Loucy (cell line): ENCODE measurements at regions not wholly inside any gene's neighbourhood (a gene's known extent, or its start where the extent isn't known, plus 50 kb on each side); places are given as distances from the start of the nearest gene placed in this dataset.
"Not testable (repeated sequence)": the region's sequence is repeated elsewhere in the genome, so short reads cannot be mapped to it uniquely, and the experiment has no call there.

ENCODE experiments used
- H2AFZ ChIP-seq: fragments of 200-600 bp; sonication (generic); 2 replicates; pipeline ENCODE4 v1.6.0; 2016; ENCODE audit warnings: antibody characterized with exemption, mild to moderate bottlenecking, low read length, moderate library complexity
- H3F3A ChIP-seq: fragments of 200-600 bp; 2 replicates; pipeline ENCODE4 v1.6.0; 2016; ENCODE audit warnings: antibody characterized with exemption, low read depth, mild to moderate bottlenecking
- H3K27me3 ChIP-seq: fragments of 200-600 bp; sonication (generic); 2 replicates; pipeline ENCODE4 v1.6.1; 2014; ENCODE audit warnings: low read length, mild to moderate bottlenecking; ENCODE audit not compliant: insufficient read depth, poor library complexity, severe bottlenecking
- H3K36me3 ChIP-seq: fragments of 200-600 bp; sonication (generic); 2 replicates; pipeline ENCODE4 v1.6.1; 2016; ENCODE audit warnings: low read length; ENCODE audit not compliant: insufficient read depth
- H3K4me1 ChIP-seq: fragments of 200-600 bp; sonication (generic); 2 replicates; pipeline ENCODE4 v1.5.1; 2014; ENCODE audit warnings: low read length, mild to moderate bottlenecking; ENCODE audit not compliant: insufficient read depth, poor library complexity, severe bottlenecking
- H3K4me2 ChIP-seq: fragments of 200-600 bp; sonication (generic); 2 replicates; pipeline ENCODE4 v1.6.0; 2014; ENCODE audit warnings: antibody characterized with exemption, low read length, low read depth, mild to moderate bottlenecking; ENCODE audit not compliant: poor library complexity, severe bottlenecking
- H3K4me3 ChIP-seq: fragments of 200-600 bp; sonication (generic); 2 replicates; pipeline ENCODE4 v1.5.1; 2014; ENCODE audit warnings: low read length, mild to moderate bottlenecking, mixed read lengths; ENCODE audit not compliant: poor library complexity, severe bottlenecking
- H3K79me2 ChIP-seq: fragments of 200-600 bp; sonication (generic); 2 replicates; pipeline ENCODE4 v1.6.1; 2014; ENCODE audit warnings: low read length; ENCODE audit not compliant: insufficient read depth
- H3K9ac ChIP-seq: fragments of 200-600 bp; sonication (generic); 2 replicates; pipeline ENCODE4 v1.6.0; 2014; ENCODE audit warnings: mild to moderate bottlenecking, low read depth, low read length, moderate library complexity; ENCODE audit not compliant: poor library complexity, severe bottlenecking
- H3K9me2 ChIP-seq: fragments of 200-600 bp; sonication (generic); replicated peaks from 2 replicates; pipeline ENCODE4 v1.6.1; 2016; ENCODE audit warnings: low read depth, low read length, mixed read lengths
- H3K9me3 ChIP-seq: fragments of 200-600 bp; sonication (generic); 2 replicates; pipeline ENCODE4 v1.6.1; 2014; ENCODE audit warnings: mild to moderate bottlenecking, antibody characterized with exemption, low read length, low read depth; ENCODE audit not compliant: insufficient read depth
- H4K20me1 ChIP-seq: fragments of 200-600 bp; sonication (generic); 2 replicates; pipeline ENCODE4 v1.6.0; 2014; ENCODE audit warnings: antibody characterized with exemption, low read length, mild to moderate bottlenecking; ENCODE audit not compliant: insufficient read depth, poor library complexity, severe bottlenecking
- EZH2phosphoT487 ChIP-seq: fragments of 200-600 bp; IDR thresholded peaks from 2 replicates; pipeline ENCODE4 v1.6.1; 2018; ENCODE audit warnings: antibody characterized with exemption, mild to moderate bottlenecking, moderate library complexity, borderline replicate concordance
- TF ChIP-seq, protein P1 (sequence below): fragments of 200-600 bp; sonication (generic); conservative IDR thresholded peaks from 2 replicates; pipeline ENCODE4 v1.5.1; 2014; ENCODE audit warnings: mild to moderate bottlenecking, antibody characterized with exemption, low read length

DNA sequence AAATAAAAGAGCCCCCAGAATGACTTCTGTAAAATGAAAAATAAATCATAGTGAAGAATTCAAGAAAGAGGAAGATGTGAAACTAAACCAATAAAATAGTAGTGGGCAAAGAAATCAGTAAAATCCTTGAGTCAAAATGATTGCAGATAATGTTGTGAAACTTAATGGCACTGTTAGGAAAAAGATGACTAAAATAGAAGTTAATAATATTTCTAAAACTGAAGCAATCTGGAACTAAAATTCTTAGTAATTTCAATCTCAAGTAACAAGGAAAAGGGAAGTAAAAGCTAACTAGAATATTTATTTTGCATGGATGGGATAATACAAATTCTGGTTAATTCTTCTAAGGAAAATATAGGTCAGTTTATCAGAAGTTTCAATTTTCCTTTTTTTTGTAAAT, 84.6 kb downstream of the TMCO5A start:
- no peak overlapping the region for H3K4me3 ChIP-seq
- H3K36me3 ChIP-seq = no peaks in the 10 kb centered on the region
- no peaks in the 10 kb centered on the region for H3F3A ChIP-seq
- H3K79me2 ChIP-seq = no peaks in the 10 kb centered on the region
- H3K9me3 ChIP-seq = no peaks in the 10 kb centered on the region
- no peak overlapping the region for H3K4me2 ChIP-seq
- H3K27me3 ChIP-seq = no peaks in the 10 kb centered on the region
- H3K4me1 ChIP-seq = no peaks in the 10 kb centered on the region
- H3K9me2 ChIP-seq = no peaks in the 10 kb centered on the region
- no peaks in the 10 kb centered on the region for H4K20me1 ChIP-seq
- H2AFZ ChIP-seq = no peak overlapping the region
- H3K9ac ChIP-seq = no peak overlapping the region
- no peak for TF ChIP-seq EZH2phosphoT487
- TF ChIP-seq, protein P1, sequence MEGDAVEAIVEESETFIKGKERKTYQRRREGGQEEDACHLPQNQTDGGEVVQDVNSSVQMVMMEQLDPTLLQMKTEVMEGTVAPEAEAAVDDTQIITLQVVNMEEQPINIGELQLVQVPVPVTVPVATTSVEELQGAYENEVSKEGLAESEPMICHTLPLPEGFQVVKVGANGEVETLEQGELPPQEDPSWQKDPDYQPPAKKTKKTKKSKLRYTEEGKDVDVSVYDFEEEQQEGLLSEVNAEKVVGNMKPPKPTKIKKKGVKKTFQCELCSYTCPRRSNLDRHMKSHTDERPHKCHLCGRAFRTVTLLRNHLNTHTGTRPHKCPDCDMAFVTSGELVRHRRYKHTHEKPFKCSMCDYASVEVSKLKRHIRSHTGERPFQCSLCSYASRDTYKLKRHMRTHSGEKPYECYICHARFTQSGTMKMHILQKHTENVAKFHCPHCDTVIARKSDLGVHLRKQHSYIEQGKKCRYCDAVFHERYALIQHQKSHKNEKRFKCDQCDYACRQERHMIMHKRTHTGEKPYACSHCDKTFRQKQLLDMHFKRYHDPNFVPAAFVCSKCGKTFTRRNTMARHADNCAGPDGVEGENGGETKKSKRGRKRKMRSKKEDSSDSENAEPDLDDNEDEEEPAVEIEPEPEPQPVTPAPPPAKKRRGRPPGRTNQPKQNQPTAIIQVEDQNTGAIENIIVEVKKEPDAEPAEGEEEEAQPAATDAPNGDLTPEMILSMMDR = no peak

DNA sequence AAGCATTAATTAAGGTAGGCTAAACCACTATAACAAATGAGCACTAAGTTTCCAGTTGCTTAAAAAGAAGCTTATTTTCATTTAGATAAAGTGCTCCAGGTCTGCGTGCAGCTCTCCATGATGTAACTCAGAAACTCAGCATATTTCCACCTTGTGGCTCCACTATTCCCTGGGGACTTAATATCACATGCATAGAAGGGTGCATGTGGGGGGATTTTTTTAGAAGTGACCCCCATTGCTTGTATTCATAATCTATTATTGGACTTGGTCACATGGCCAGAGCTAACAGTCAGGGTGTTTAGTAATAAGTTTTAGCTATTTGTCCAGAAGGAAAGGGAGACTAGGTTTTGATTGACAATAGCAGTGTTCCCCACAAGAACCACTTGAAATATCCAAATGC, 86.8 kb downstream of the TMCO5A start:
- Histone ChIP-seq H3K4me3 (no peak overlapping the region), H3K36me3 (no peaks in the 10 kb centered on the region), H3K79me2 (no peaks in the 10 kb centered on the region), H3K27me3 (no peaks in the 10 kb centered on the region), H3K4me1 (no peaks in the 10 kb centered on the region), H4K20me1 (no peaks in the 10 kb centered on the region), H3K9me2 (no peaks in the 10 kb centered on the region), H3K4me2 (no peak overlapping the region), H3K9me3 (no peaks in the 10 kb centered on the region), H3F3A (no peaks in the 10 kb centered on the region), H3K9ac (no peak overlapping the region), H2AFZ (no peak overlapping the region)
- TF ChIP-seq, protein P1 = no peak
- TF ChIP-seq EZH2phosphoT487 = no peak

DNA sequence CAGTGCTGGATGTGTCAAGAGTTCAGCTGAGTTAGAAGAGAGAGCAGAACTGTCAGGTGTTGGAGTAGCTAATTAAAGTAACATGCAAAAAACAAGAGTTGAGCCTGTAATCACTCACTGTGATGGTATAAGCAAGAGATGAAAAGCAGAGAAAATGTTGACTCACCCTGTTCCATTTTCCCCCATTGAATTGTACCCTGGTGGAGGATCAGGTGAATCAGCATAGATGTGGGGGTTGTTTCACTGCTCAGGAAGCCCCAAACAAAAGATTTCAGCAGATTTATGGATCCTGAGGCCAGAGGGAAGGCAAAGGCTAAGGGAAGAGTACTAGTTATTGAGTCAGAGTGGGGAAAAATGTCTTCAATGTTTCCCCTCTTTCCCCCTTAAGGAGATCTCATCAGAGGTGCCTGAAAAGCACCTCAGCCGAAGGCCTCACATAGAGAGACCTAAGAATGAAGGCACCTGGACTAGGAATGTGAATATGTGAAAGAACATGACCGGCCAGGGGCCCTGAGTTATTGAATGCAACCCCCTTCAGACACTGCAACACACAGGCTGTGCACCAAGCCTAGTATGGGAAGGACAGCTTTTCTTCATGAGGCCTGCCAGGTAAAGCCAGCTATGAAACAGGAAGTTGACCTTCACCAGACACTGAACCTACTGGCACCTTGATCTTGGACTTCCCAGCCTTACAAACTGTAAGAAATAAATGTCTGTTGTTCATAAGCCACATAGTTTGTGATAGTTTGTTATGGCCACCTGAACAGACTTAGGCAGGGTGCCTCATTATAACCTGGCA, 90.1 kb downstream of the TMCO5A start:
- H3K9ac ChIP-seq = no peak overlapping the region
- no peak overlapping the region for H3K4me3 ChIP-seq
- H2AFZ ChIP-seq = no peak overlapping the region
- H3K79me2 ChIP-seq = no peaks in the 10 kb centered on the region
- no peaks in the 10 kb centered on the region for H3K27me3 ChIP-seq
- no peaks in the 10 kb centered on the region for H3K36me3 ChIP-seq
- no peaks in the 10 kb centered on the region for H3K9me3 ChIP-seq
- H3K9me2 ChIP-seq = no peaks in the 10 kb centered on the region
- peaks cover 4% of the 10 kb centered on the region for H3K4me1 ChIP-seq
- TF ChIP-seq EZH2phosphoT487 = no peak
- TF ChIP-seq, protein P1 = no peak
- H3F3A ChIP-seq = no peaks in the 10 kb centered on the region
- H3K4me2 ChIP-seq = no peak overlapping the region
- H4K20me1 ChIP-seq = no peaks in the 10 kb centered on the region

DNA sequence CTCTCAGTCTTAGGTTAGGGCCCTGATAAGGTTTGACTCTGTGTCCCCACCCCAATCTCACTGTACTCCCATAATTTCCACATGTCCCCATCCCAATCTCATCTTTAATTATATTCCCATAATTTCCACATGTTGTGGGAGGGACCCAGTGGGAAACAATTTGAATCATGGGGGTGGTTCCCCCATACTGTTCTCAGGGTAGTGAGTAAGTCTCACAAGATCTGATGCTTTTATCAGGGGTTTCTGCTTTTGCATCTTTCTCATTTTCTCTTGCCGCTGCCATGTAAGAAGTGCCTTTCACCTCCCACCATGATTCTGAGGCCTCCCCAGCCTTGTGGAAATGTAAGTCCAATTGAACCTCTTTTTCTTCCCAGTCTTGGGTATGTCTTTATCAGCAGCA, 91.2 kb downstream of the TMCO5A start:
- not testable (repeated sequence) for H3K27me3 ChIP-seq, H3K4me2 ChIP-seq, H3F3A ChIP-seq, H3K9me3 ChIP-seq, H4K20me1 ChIP-seq, H2AFZ ChIP-seq, H3K4me3 ChIP-seq, H3K79me2 ChIP-seq, H3K36me3 ChIP-seq, H3K9me2 ChIP-seq, H3K9ac ChIP-seq
- peaks cover 12% of the 10 kb centered on the region for H3K4me1 ChIP-seq
